Pancreas (tissue), 10 donors: ENCODE measurements at regions not wholly inside any gene's neighbourhood (a gene's known extent, or its start where the extent isn't known, plus 50 kb on each side); places are given as distances from the start of the nearest gene placed in this dataset.

Source experiments
- ATAC-seq, 4 donors: fragments of 200-7000 bp; cut with Tn5 transposase; one replicate each; pipeline versions ENCODE4 v1.8.0 to v1.9.1; 2020; ENCODE audit warnings: mild to moderate bottlenecking in 4 of 4, moderate library complexity in 4 of 4
- DNase-seq, 6 donors: peaks; one replicate each; pipeline ENCODE4 v3.0.0-alpha.2; 2020
- FAIRE-seq: peaks from 2 replicates; lab custom pipeline; 2012; peaks lifted over from hg19 to GRCh38; lab: Jason Lieb, UNC
- H3K27ac ChIP-seq, 4 donors: fragments of 200-600 bp; sonication (generic); 1 replicate in 3 of 4; 2 replicates in 1 of 4; pipeline versions ENCODE4 v1.5.0 to v1.8.0; 2020
- H3K27me3 ChIP-seq, 4 donors: fragments of 200-600 bp; one replicate each; pipeline ENCODE4 v1.8.0; 2021
- H3K36me3 ChIP-seq, 3 donors: fragments of 200-600 bp; sonication (generic) in 1 of 3; one replicate each; pipeline versions ENCODE4 v1.5.0 to v1.8.0; 2020 to 2021
- H3K4me1 ChIP-seq, 3 donors: fragments of 200-600 bp; one replicate each; pipeline ENCODE4 v1.8.0; 2021
- H3K4me3 ChIP-seq, 4 donors: fragments of 200-600 bp; sonication (generic) in 2 of 4; one replicate each; pipeline versions ENCODE4 v1.5.0 to v1.8.0; 2020 to 2021
- H3K9me3 ChIP-seq, 4 donors: fragments of 200-600 bp; one replicate each; pipeline ENCODE4 v1.8.0; 2021
- CTCF ChIP-seq, 4 donors: fragments of 200-600 bp; sonication (generic) in 3 of 4; IDR thresholded peaks; one replicate each; pipeline versions ENCODE4 v1.5.0 to v1.8.0; 2021; ENCODE audit warnings: antibody characterized with exemption in 4 of 4
- WGBS, 2 donors: extraction: QIAGEN DNeasy Blood & Tissue Kit; methylation state at CpG; one replicate each; pipeline ENCODE4 v1.1.7; 2013; 5-methylcytosine and 5-hydroxymethylcytosine counted together
- intact Hi-C, 3 donors: fragments of 100-400 bp; cut with DNase I; formaldehyde crosslinking; loops; one replicate each; pipeline versions ENCODE4 v1.11.1 to v1.14.2; 2022
- donor health status: healthy with polysubstance abuse.
- donor health status: DM: no; HTN: no; CAD: no; lungs with moderate emphysema.
- donor health status: DM: no; HTN: no; CAD: no.
- donor health status: control.
- donor health status: control.
- donor health status: Bipolar disorder and iron deficiency.
- donor health status: DM: yes; HTN: yes; CAD: no.
- donor health status: DM: no; HTN: no; CAD: no.
- donor health status: DM: no; HTN: no; CAD: no.
- donor health status: DM: yes; HTN: yes; CAD: no.

GRCh38 chr15:46778876-46779275 is 938.4 kb upstream of the SEMA6D start:
- H3K9me3 ChIP-seq, result no peaks in the 10 kb centered on the region
- intact Hi-C loops, result no loop called here
- H3K4me3 ChIP-seq, result no peak overlapping the region
- H3K36me3 ChIP-seq, result no peaks in the 10 kb centered on the region
- ATAC-seq (no peak), FAIRE-seq (no peak), DNase-seq (no peak)
- no peaks in the 10 kb centered on the region for H3K4me1 ChIP-seq
- no peak overlapping the region for H3K27ac ChIP-seq
- WGBS, 2 donors, result 73 to 83% methylated on average over 5 of the region's 5 CpGs
- no peak for TF ChIP-seq CTCF (IDR thresholded peaks at IDR 0.05)
- no peaks in the 10 kb centered on the region for H3K27me3 ChIP-seq

- Histone ChIP-seq H3K4me3 (no peak overlapping the region), H3K36me3 (no peaks in the 10 kb centered on the region), H3K27me3 (no peaks in the 10 kb centered on the region), H3K4me1 (no peaks in the 10 kb centered on the region), H3K27ac (no peak overlapping the region), H3K9me3 (no peaks in the 10 kb centered on the region)
- ATAC-seq (no peak), DNase-seq (no peak), FAIRE-seq (no peak)
- 43 to 60% methylated on average over 5 of the region's 5 CpGs for WGBS, 2 donors
- intact Hi-C loops, result no loop called here
- no peak for TF ChIP-seq CTCF (IDR thresholded peaks at IDR 0.05)
These were observed 930.6 kb upstream of the SEMA6D start for GRCh38 chr15:46786590-46787285.

GRCh38 chr15:46795685-46796084 is 921.6 kb upstream of the SEMA6D start:
- FAIRE-seq, result no peak
- Histone ChIP-seq H3K4me3 (no peak overlapping the region), H3K9me3 (no peaks in the 10 kb centered on the region), H3K27ac (peak overlapping the region in 1 of 4 donors; percentile 6), H3K27me3 (no peaks in the 10 kb centered on the region), H3K4me1 (peaks cover 0 to 4% (median 0%) of the 10 kb centered on the region in 3 donors), H3K36me3 (no peaks in the 10 kb centered on the region)
- intact Hi-C loops, result no loop called here
- DNase-seq, result no peak
- peak in 3 of 4 donors; percentile 24 to 64 (median 56) for ATAC-seq
- 13 to 18% methylated on average over 3 of the region's 3 CpGs for WGBS, 2 donors
- TF ChIP-seq CTCF (IDR thresholded peaks at IDR 0.05), result no peak

GRCh38 chr15:46808834-46809233 is 908.5 kb upstream of the SEMA6D start:
- no peak overlapping the region for H3K27ac ChIP-seq
- H3K27me3 ChIP-seq, result no peaks in the 10 kb centered on the region
- ATAC-seq (no peak), FAIRE-seq (no peak), DNase-seq (no peak)
- intact Hi-C loops, result no loop called here
- WGBS, 2 donors, result 14 to 17% methylated on average over 1 of the region's 1 CpG
- no peaks in the 10 kb centered on the region for H3K36me3 ChIP-seq
- no peak overlapping the region for H3K4me3 ChIP-seq
- no peaks in the 10 kb centered on the region for H3K4me1 ChIP-seq
- no peaks in the 10 kb centered on the region for H3K9me3 ChIP-seq
- no peak for TF ChIP-seq CTCF (IDR thresholded peaks at IDR 0.05)

GRCh38 chr15:46815240-46815639 is 902.1 kb upstream of the SEMA6D start:
- Histone ChIP-seq H3K27me3 (no peaks in the 10 kb centered on the region), H3K4me3 (no peak overlapping the region), H3K4me1 (no peaks in the 10 kb centered on the region), H3K27ac (no peak overlapping the region), H3K9me3 (no peaks in the 10 kb centered on the region), H3K36me3 (no peaks in the 10 kb centered on the region)
- no peak for TF ChIP-seq CTCF (IDR thresholded peaks at IDR 0.05)
- ATAC-seq, result no peak
- no peak for DNase-seq
- intact Hi-C loops, result no loop called here
- 78% methylated on average over 4 of the region's 4 CpGs for WGBS, 2 donors
- FAIRE-seq, result no peak
